ENCODE measurements at regions not wholly inside any gene's neighbourhood (a gene's known extent, or its start where the extent isn't known, plus 50 kb on each side); places are given as distances from the start of the nearest gene placed in this dataset.

DNA sequence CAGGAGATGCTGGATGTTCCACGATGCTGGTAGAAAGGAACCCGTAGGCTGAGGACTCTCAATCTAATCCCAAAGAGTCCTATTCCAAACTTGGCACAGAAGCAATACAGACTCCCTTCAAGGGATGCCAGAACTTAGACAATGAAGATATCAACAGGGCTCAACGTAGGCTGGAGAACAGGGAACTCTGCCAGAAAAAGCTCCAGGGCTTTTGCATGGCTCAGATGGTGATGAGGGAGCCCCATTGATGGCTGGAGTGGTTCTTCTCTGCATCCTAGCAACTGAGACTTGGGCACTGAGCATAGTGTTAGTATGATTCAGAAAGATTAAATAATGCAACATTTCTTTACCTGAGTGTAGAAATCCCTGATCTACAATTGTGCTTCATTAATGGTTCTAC lies 117.2 kb upstream of the NCK2 start:
- TF ChIP-seq YY1 (IDR thresholded peaks at IDR 0.05; ENCODE audit: low read depth), result no peak
- no peak for TF ChIP-seq EP300 (IDR thresholded peaks at IDR 0.05; ENCODE audit: borderline replicate concordance)
- no peak for TF ChIP-seq TEAD4 (IDR thresholded peaks at IDR 0.05)
- TF ChIP-seq, protein P1, sequence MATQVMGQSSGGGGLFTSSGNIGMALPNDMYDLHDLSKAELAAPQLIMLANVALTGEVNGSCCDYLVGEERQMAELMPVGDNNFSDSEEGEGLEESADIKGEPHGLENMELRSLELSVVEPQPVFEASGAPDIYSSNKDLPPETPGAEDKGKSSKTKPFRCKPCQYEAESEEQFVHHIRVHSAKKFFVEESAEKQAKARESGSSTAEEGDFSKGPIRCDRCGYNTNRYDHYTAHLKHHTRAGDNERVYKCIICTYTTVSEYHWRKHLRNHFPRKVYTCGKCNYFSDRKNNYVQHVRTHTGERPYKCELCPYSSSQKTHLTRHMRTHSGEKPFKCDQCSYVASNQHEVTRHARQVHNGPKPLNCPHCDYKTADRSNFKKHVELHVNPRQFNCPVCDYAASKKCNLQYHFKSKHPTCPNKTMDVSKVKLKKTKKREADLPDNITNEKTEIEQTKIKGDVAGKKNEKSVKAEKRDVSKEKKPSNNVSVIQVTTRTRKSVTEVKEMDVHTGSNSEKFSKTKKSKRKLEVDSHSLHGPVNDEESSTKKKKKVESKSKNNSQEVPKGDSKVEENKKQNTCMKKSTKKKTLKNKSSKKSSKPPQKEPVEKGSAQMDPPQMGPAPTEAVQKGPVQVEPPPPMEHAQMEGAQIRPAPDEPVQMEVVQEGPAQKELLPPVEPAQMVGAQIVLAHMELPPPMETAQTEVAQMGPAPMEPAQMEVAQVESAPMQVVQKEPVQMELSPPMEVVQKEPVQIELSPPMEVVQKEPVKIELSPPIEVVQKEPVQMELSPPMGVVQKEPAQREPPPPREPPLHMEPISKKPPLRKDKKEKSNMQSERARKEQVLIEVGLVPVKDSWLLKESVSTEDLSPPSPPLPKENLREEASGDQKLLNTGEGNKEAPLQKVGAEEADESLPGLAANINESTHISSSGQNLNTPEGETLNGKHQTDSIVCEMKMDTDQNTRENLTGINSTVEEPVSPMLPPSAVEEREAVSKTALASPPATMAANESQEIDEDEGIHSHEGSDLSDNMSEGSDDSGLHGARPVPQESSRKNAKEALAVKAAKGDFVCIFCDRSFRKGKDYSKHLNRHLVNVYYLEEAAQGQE (IDR thresholded peaks at IDR 0.05; ENCODE audit: low read depth), result no peak
- no peak for TF ChIP-seq RAD21 (IDR thresholded peaks at IDR 0.05; ENCODE audit: low read depth)
- no peak for TF ChIP-seq FOXM1 (IDR thresholded peaks at IDR 0.05; ENCODE audit: borderline replicate concordance, low read depth)
- TF ChIP-seq EGR1 (IDR thresholded peaks at IDR 0.05), result no peak
- no peak for TF ChIP-seq NFIC (IDR thresholded peaks at IDR 0.05)
- no peak for TF ChIP-seq TCF12 (IDR thresholded peaks at IDR 0.05; ENCODE audit: low read depth)
- TF ChIP-seq MAX (IDR thresholded peaks at IDR 0.05), result no peak
- TF ChIP-seq TAF1 (IDR thresholded peaks at IDR 0.05; ENCODE audit: low read depth), result no peak
- no peak for TF ChIP-seq USF1 (IDR thresholded peaks at IDR 0.05)
